Erythroblast (primary cell): ENCODE measurements at regions not wholly inside any gene's neighbourhood (a gene's known extent, or its start where the extent isn't known, plus 50 kb on each side); places are given as distances from the start of the nearest gene placed in this dataset.

Experiments used
- GATA1 ChIP-seq: IDR thresholded peaks from 2 replicates; pipeline ENCODE4 v1.6.1; 2011; ENCODE audit warnings: low read depth, mild to moderate bottlenecking, control low read depth, low read length, moderate library complexity
- POLR2A ChIP-seq: IDR thresholded peaks from 2 replicates; pipeline ENCODE4 v1.6.1; 2011; ENCODE audit warnings: mild to moderate bottlenecking, low read length

DNA sequence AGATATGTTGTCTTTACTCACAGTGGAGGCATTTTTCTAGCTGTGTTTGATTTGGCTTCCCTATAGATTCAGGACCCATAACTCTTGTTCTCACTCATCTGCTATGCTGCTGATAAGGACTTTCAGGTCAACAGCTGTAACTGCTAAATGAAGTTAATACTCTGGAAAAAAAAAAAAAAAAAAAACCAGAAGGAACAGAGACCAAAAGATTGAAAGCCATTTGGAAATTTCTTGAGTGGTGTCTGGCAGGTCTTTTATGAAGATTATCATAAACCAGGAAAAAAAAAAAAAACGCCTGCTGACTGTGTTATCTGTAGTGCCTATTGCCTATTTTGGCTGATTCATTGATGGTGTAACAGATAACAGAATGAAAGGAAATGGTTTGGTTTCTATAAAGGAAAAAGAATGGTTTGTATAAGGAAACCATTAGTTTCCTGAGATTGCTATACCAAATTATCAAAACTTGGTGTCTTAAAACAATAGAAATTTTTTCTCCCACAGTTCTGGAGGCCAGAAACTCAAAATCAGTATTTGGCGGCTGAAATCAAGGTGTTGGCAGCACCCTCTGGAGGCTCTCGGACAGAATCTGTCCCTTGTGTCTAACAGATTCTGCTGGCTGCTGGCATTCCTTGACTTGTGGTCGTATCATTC lies 60.5 kb upstream of the BET1 start:
- TF ChIP-seq POLR2A = no peak
- TF ChIP-seq GATA1 = no peak
